Globus pallidus (tissue), 1 donor: ENCODE measurements at regions not wholly inside any gene's neighbourhood (a gene's known extent, or its start where the extent isn't known, plus 50 kb on each side); places are given as distances from the start of the nearest gene placed in this dataset.
"Not testable (repeated sequence)": the region's sequence is repeated elsewhere in the genome, so short reads cannot be mapped to it uniquely, and the experiment has no call there.

Source experiments
- DNase-seq: peaks from one replicate; pipeline ENCODE4 v3.0.0-alpha.2; 2015; ENCODE audit warnings: low spot score

GRCh38 chr10:23648618-23649017 is 209.7 kb downstream of the OTUD1 start:
- no peak for DNase-seq

- DNase-seq = no peak
Measured at GRCh38 chr10:23656735-23657134, 217.9 kb downstream of the OTUD1 start.

- no peak for DNase-seq
Measured at GRCh38 chr10:23657677-23658076, 218.8 kb downstream of the OTUD1 start.

GRCh38 chr10:23671866-23672265 is 233.0 kb downstream of the OTUD1 start:
- DNase-seq = not testable (repeated sequence)

GRCh38 chr10:23675585-23675984 is 236.7 kb downstream of the OTUD1 start:
- no peak for DNase-seq

GRCh38 chr10:23676296-23676695 is 237.4 kb downstream of the OTUD1 start:
- no peak for DNase-seq

GRCh38 chr10:23686722-23687121 is 247.8 kb downstream of the OTUD1 start:
- no peak for DNase-seq

- DNase-seq = no peak
Measured at GRCh38 chr10:23692736-23693135, 253.9 kb downstream of the OTUD1 start.

GRCh38 chr10:23693501-23693901 is 254.6 kb downstream of the OTUD1 start:
- DNase-seq = no peak

GRCh38 chr10:23693925-23694324 is 255.1 kb downstream of the OTUD1 start:
- no peak for DNase-seq

GRCh38 chr10:23694446-23694920 is 255.6 kb downstream of the OTUD1 start:
- DNase-seq = no peak

- DNase-seq = no peak
Measured at GRCh38 chr10:23694921-23695824, 256.3 kb downstream of the OTUD1 start.

GRCh38 chr10:23695825-23696420 is 257.0 kb downstream of the OTUD1 start:
- no peak for DNase-seq

GRCh38 chr10:23696476-23696875 is 257.6 kb downstream of the OTUD1 start:
- DNase-seq = no peak

- peak; percentile 63 for DNase-seq
Measured at GRCh38 chr10:23702977-23703414, 264.1 kb downstream of the OTUD1 start.

- no peak for DNase-seq
Measured at GRCh38 chr10:23715363-23715762, 276.5 kb downstream of the OTUD1 start.

- DNase-seq = no peak
Measured at GRCh38 chr10:23717913-23718312, 279.0 kb downstream of the OTUD1 start.

- DNase-seq = peak; percentile 83
Measured at GRCh38 chr10:23718946-23719345, 280.1 kb downstream of the OTUD1 start.

- DNase-seq = no peak
Measured at GRCh38 chr10:23723796-23724195, 284.9 kb downstream of the OTUD1 start.

- no peak for DNase-seq
Measured at GRCh38 chr10:23725548-23725947, 286.7 kb downstream of the OTUD1 start.

GRCh38 chr10:23742368-23742767 is 303.5 kb downstream of the OTUD1 start:
- no peak for DNase-seq

GRCh38 chr10:23742807-23743206 is 303.9 kb downstream of the OTUD1 start:
- no peak for DNase-seq

- no peak for DNase-seq
Measured at GRCh38 chr10:23754179-23754578, 315.3 kb downstream of the OTUD1 start.
